Sigmoid colon (tissue), 4 donors: ENCODE measurements at regions not wholly inside any gene's neighbourhood (a gene's known extent, or its start where the extent isn't known, plus 50 kb on each side); places are given as distances from the start of the nearest gene placed in this dataset.

Experiments used
- EP300 ChIP-seq, 4 donors: sonication (generic); formaldehyde crosslinking; IDR thresholded peaks; one replicate each; pipeline ENCODE4 v1.6.1; 2017; ENCODE audit warnings: antibody characterized with exemption in 4 of 4
- POLR2A ChIP-seq, 2 donors: fragments of 450-650 bp; IDR thresholded peaks; one replicate each; pipeline ENCODE4 v1.6.1; 2016; ENCODE audit warnings: antibody characterized with exemption in 2 of 2, mild to moderate bottlenecking in 2 of 2, moderate library complexity in 2 of 2

DNA sequence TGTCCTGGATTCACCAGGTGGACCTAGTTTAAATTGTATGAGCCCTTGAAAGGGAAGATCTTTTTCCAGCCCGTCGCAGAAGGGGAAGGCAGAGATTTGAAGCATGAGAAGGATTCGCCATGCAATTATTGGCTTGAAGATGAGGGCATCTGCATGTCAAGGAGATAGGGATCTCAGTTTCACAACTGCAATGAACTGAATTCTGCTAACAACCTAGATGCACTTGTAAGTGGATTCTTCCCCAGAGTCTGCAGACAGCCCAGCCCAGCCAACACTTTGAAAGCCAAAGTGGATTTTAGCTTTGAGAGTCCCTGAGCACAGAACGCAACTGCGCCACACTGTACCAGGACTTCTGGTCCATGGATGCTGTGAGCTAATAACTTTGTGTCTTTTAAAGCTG, 286.0 kb downstream of the TSN start:
- TF ChIP-seq EP300 (IDR thresholded peaks at IDR 0.05) (no peak), POLR2A (IDR thresholded peaks at IDR 0.05) (no peak)
